IMR-90 (cell line): ENCODE measurements at regions not wholly inside any gene's neighbourhood (a gene's known extent, or its start where the extent isn't known, plus 50 kb on each side); places are given as distances from the start of the nearest gene placed in this dataset.
A peak's percentile ranks its signal among the peaks of the same experiment; 100 is the strongest.

ENCODE experiments used
- ATAC-seq: fragments of 200-7000 bp; cut with Tn5 transposase; 2 replicates; pipeline ENCODE4 v1.9.1; 2020; ENCODE audit warnings: low read depth, mild to moderate bottlenecking, moderate library complexity
- BruUV-seq: library from RNA; stranded (reverse); fragments of 400-500 nt; replicated peaks from 2 replicates; lab custom pipeline; 2021; lab: Mats Ljungman, UMichigan
- CTCF ChIA-PET: fragments of 300-600 bp; formaldehyde crosslinking; extraction: SDS; loops from one replicate; lab custom pipeline; 2021; ENCODE audit warnings: antibody characterized with exemption; lab: Yijun Ruan, JAX
- POLR2A ChIA-PET: fragments of 300-600 bp; sonication (Branson Sonifier 250); formaldehyde crosslinking; loops from one replicate; lab custom pipeline; 2022; ENCODE audit warnings: antibody characterized with exemption; ENCODE audit not compliant: unreplicated experiment; lab: Charles Lee
- DNase-seq: peaks from one replicate; pipeline ENCODE4 v3.0.0; 2013
- H2AFZ ChIP-seq: replicated peaks from 2 replicates; pipeline ENCODE3; 2013; ENCODE audit warnings: low read length, mild to moderate bottlenecking; ENCODE audit not compliant: poor library complexity
- H2AK5ac ChIP-seq: 2 replicates; pipeline ENCODE4 v1.6.1; 2013; ENCODE audit warnings: low read depth, low read length, inconsistent platforms
- H2AK9ac ChIP-seq: replicated peaks from 2 replicates; pipeline ENCODE3; 2013; ENCODE audit warnings: mild to moderate bottlenecking, low read depth, low read length, moderate library complexity; ENCODE audit not compliant: poor library complexity
- H2BK120ac ChIP-seq: 2 replicates; pipeline ENCODE4 v1.6.1; 2013; ENCODE audit warnings: low read depth, low read length, inconsistent platforms
- H2BK15ac ChIP-seq: 3 replicates; pipeline ENCODE4 v1.6.1; 2013; ENCODE audit warnings: low read depth, low read length, inconsistent platforms
- H2BK20ac ChIP-seq: 2 replicates; pipeline ENCODE4 v1.6.1; 2013; ENCODE audit warnings: low read depth, mild to moderate bottlenecking, inconsistent platforms, low read length, moderate library complexity
- H2BK5ac ChIP-seq: 2 replicates; pipeline ENCODE4 v1.6.1; 2013; ENCODE audit warnings: mild to moderate bottlenecking, low read depth, low read length, inconsistent platforms; ENCODE audit not compliant: poor library complexity, severe bottlenecking
- H3K14ac ChIP-seq: replicated peaks from 2 replicates; pipeline ENCODE4 v1.6.1; 2013; ENCODE audit warnings: low read depth, low read length, inconsistent platforms
- H3K18ac ChIP-seq: 2 replicates; pipeline ENCODE4 v1.6.1; 2013; ENCODE audit warnings: low read depth, low read length, control low read depth
- H3K23ac ChIP-seq: 2 replicates; pipeline ENCODE4 v1.6.1; 2013; ENCODE audit warnings: low read depth, low read length, inconsistent platforms
- H3K27ac ChIP-seq: 2 replicates; pipeline ENCODE4 v1.5.1; 2013; ENCODE audit warnings: mild to moderate bottlenecking, control low read depth, low read length; ENCODE audit not compliant: insufficient read depth
- H3K27me3 ChIP-seq: 2 replicates; pipeline ENCODE4 v1.6.1; 2013; ENCODE audit warnings: low read length; ENCODE audit not compliant: control insufficient read depth, insufficient read depth
- H3K36me3 ChIP-seq: 2 replicates; pipeline ENCODE4 v1.6.1; 2013; ENCODE audit warnings: low read length, mixed read lengths; ENCODE audit not compliant: control insufficient read depth, insufficient read depth
- H3K4ac ChIP-seq: 2 replicates; pipeline ENCODE4 v1.6.1; 2013; ENCODE audit warnings: low read depth, low read length, inconsistent platforms
- H3K4me1 ChIP-seq: 2 replicates; pipeline ENCODE4 v1.6.1; 2013; ENCODE audit warnings: low read length, mixed read lengths; ENCODE audit not compliant: control insufficient read depth, insufficient read depth
- H3K4me2 ChIP-seq: 2 replicates; pipeline ENCODE4 v1.6.1; 2013; ENCODE audit warnings: low read depth, mild to moderate bottlenecking, control low read depth, low read length, moderate library complexity
- H3K4me3 ChIP-seq: 2 replicates; pipeline ENCODE4 v1.5.1; 2013; ENCODE audit warnings: low read depth, mild to moderate bottlenecking, control low read depth, low read length, moderate library complexity; ENCODE audit not compliant: insufficient read depth
- H3K56ac ChIP-seq: 2 replicates; pipeline ENCODE4 v1.6.1; 2013; ENCODE audit warnings: low read length, inconsistent platforms; ENCODE audit not compliant: insufficient read depth; ENCODE audit errors: extremely low read depth
- H3K79me1 ChIP-seq, 2 experiments: 2 replicates each; pipeline ENCODE4 v1.6.1; 2013; ENCODE audit warnings: low read length in 2 of 2, inconsistent platforms in 1 of 2, low read depth in 1 of 2
- H3K9ac ChIP-seq: 2 replicates; pipeline ENCODE4 v1.6.1; 2013; ENCODE audit warnings: low read depth, low read length, control low read depth
- H3K9me1 ChIP-seq: 2 replicates; pipeline ENCODE4 v1.6.1; 2013; ENCODE audit warnings: low read length, inconsistent platforms; ENCODE audit not compliant: insufficient read depth
- H3K9me3 ChIP-seq: 2 replicates; pipeline ENCODE4 v1.6.1; 2013; ENCODE audit warnings: low read length; ENCODE audit not compliant: control insufficient read depth, insufficient read depth
- H4K20me1 ChIP-seq: 2 replicates; pipeline ENCODE4 v1.6.1; 2013; ENCODE audit warnings: low read length, inconsistent platforms; ENCODE audit not compliant: insufficient read depth
- H4K5ac ChIP-seq: 2 replicates; pipeline ENCODE4 v1.6.1; 2013; ENCODE audit warnings: mild to moderate bottlenecking, low read depth, low read length, control low read depth
- H4K8ac ChIP-seq, 2 experiments: 2 replicates each; pipeline ENCODE4 v1.6.1; 2013; ENCODE audit warnings: low read depth in 2 of 2, low read length in 2 of 2, control low read depth in 1 of 2, inconsistent platforms in 1 of 2
- H4K91ac ChIP-seq: 2 replicates; pipeline ENCODE4 v1.6.1; 2013; ENCODE audit warnings: low read depth, low read length, inconsistent platforms; ENCODE audit not compliant: insufficient read depth
- BHLHE40 ChIP-seq: fragments of 150-350 bp; IDR thresholded peaks from 2 replicates; pipeline ENCODE4 v1.6.1; 2016; ENCODE audit warnings: mild to moderate bottlenecking, low read depth, low read length
- CHD1 ChIP-seq: IDR thresholded peaks from 2 replicates; pipeline ENCODE4 v1.6.1; 2012; ENCODE audit warnings: low read depth, low read length, improper control_type of control experiment
- CTCF ChIP-seq: conservative IDR thresholded peaks from 2 replicates; pipeline ENCODE4 v1.5.1; 2012; ENCODE audit warnings: mild to moderate bottlenecking, low read depth, low read length, improper control_type of control experiment
- FOS ChIP-seq: fragments of 150-350 bp; IDR thresholded peaks from 2 replicates; pipeline ENCODE4 v1.6.1; 2016; ENCODE audit warnings: low read depth, low read length
- MAFK ChIP-seq: IDR thresholded peaks from 2 replicates; pipeline ENCODE4 v1.6.1; 2012; ENCODE audit warnings: low read depth, low read length, improper control_type of control experiment
- NFE2L2 ChIP-seq: fragments of 150-350 bp; IDR thresholded peaks from 2 replicates; pipeline ENCODE4 v1.6.1; 2016; ENCODE audit warnings: low read depth, mild to moderate bottlenecking, low read length
- RAD21 ChIP-seq: IDR thresholded peaks from 2 replicates; pipeline ENCODE4 v1.6.1; 2012; ENCODE audit warnings: low read length, improper control_type of control experiment
- RCOR1 ChIP-seq: IDR thresholded peaks from 2 replicates; pipeline ENCODE4 v1.6.1; 2012; ENCODE audit warnings: mild to moderate bottlenecking, low read length, improper control_type of control experiment; ENCODE audit not compliant: insufficient replicate concordance
- SMC3 ChIP-seq: fragments of 150-350 bp; IDR thresholded peaks from 2 replicates; pipeline ENCODE4 v1.6.1; 2016; ENCODE audit warnings: low read depth, mild to moderate bottlenecking, antibody characterized with exemption, low read length, moderate library complexity
- USF2 ChIP-seq: fragments of 150-350 bp; IDR thresholded peaks from 2 replicates; pipeline ENCODE4 v1.6.1; 2017; ENCODE audit warnings: mild to moderate bottlenecking, antibody characterized with exemption, low read length, low read depth
- WGBS, 2 experiments: methylation state at CpG; one replicate each; pipeline versions ENCODE4 v1.1.5 to v1.1.7; 2013; ENCODE audit warnings: missing lambda C conversion rate in 2 of 2; ENCODE audit not compliant: insufficient read length in 1 of 2; ENCODE audit errors: extremely low coverage in 2 of 2; 5-methylcytosine and 5-hydroxymethylcytosine counted together
- dilution Hi-C: fragments of 300-500 bp; cut with HindIII; formaldehyde crosslinking; loops from one replicate; pipeline ENCODE4 v1.14.3; 2018; ENCODE audit warnings: low sequenced_read_pairs; ENCODE audit not compliant: unreplicated experiment
- in situ Hi-C: fragments of 300-500 bp; cut with MboI; formaldehyde crosslinking; loops from 3 replicates; pipeline ENCODE4 v1.14.3; 2019; ENCODE audit warnings: low sequenced_read_pairs, inconsistent platforms, mixed read lengths
- intact Hi-C: fragments of 100-400 bp; cut with micrococcal nuclease; formaldehyde crosslinking; loops from 2 replicates; pipeline ENCODE4 v1.10.0; 2022

DNA sequence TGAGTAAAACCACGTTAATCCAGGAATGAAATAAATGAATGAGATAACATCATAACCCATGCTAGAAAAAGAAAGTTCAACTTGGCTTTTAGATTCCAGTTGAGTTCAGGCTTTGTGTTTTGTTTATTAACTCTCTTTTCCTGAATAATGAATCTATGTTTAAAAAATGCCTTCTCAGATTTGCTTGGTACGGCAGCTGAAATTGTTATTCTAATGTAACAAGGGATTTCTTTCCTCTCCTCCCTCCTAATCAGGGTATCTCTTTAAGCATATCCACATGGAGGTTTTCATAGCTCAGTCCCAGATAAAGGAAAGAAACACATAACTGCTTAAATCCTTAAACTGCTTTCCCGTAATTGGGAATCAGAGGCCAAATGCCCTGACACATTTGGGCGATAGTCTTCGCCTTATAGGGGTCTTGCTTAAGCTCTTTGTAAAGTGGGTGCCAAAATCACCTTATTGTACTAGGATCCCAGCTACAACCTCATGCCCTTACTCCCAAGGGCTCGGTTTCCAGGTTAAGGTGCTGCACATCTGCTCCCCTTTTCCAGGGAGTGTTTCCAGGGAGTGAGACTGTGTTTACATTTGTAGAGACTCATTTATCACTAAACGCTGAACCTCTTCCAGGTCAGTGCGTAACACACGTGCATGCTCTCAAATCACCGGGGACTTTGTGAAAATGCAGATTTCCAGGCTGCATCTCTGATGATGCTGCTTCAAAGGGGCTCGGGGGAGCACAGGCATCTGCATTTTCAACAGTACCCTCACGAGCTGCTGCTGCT is 142.8 kb upstream of the FOXF1 start:
- Histone ChIP-seq H3K4me3 (no peak overlapping the region), H3K4me2 (peak overlapping the region; percentile 21), H3K27ac (peak overlapping the region; percentile 56; the same call in 1 of the 2 replicates), H4K5ac (peak overlapping the region; percentile 52), H2AFZ (peak overlapping the region; percentile 4), H3K9me1 (peaks cover 22% of the 10 kb centered on the region), H2AK5ac (peak overlapping the region; percentile 80), H2BK5ac (peak overlapping the region; percentile 84), H3K56ac (peak overlapping the region; percentile 39; the same call in 1 of the 2 replicates), H4K8ac (peak overlapping the region; percentile 66 to 82), H3K4me1 (peaks cover 30% of the 10 kb centered on the region), H3K4ac (peak overlapping the region; percentile 69), H2BK120ac (peak overlapping the region; percentile 91), H4K91ac (peak overlapping the region; percentile 81), H2BK20ac (peak overlapping the region; percentile 90), H2BK15ac (peak overlapping the region; percentile 93), H3K9me3 (no peaks in the 10 kb centered on the region), H3K36me3 (no peaks in the 10 kb centered on the region), H3K9ac (peak overlapping the region; percentile 13; the same call in 1 of the 2 replicates), H2AK9ac (no peak overlapping the region), H4K20me1 (no peaks in the 10 kb centered on the region), H3K27me3 (no peaks in the 10 kb centered on the region), H3K23ac (peak overlapping the region; percentile 7; the same call in 1 of the 2 replicates), H3K79me1 (peaks cover 0 to 21% of the 10 kb centered on the region in 2 experiments; a peak in 2 of 4 replicates), H3K14ac (peak overlapping the region; percentile 60; the same call in 1 of the 2 replicates), H3K18ac (peak overlapping the region; percentile 85)
- 74% methylated on average over 4 of the region's 12 CpGs; no CpG with 5 or more reads in 1 of the 2 experiments for WGBS, 2 experiments
- dilution Hi-C loops, result no loop called here
- intact Hi-C loops, result loop anchor here (10.0 kb wide), 1 partner anchor 293 kb away; no protein-coding TSS in a partner anchor
- in situ Hi-C loops, result no loop called here
- POLR2A ChIA-PET, result no interaction called here
- TF ChIP-seq SMC3 (no peak), RAD21 (no peak), RCOR1 (no peak), FOS (no peak), NFE2L2 (no peak), MAFK (no peak), CHD1 (no peak), BHLHE40 (no peak), CTCF (no peak), USF2 (no peak)
- BruUV-seq, result no TSS peak
- CTCF ChIA-PET, result no interaction called here
- DNase-seq, result no peak
- peak; percentile 30 for ATAC-seq
